K562 (cell line): ENCODE measurements at regions not wholly inside any gene's neighbourhood (a gene's known extent, or its start where the extent isn't known, plus 50 kb on each side); places are given as distances from the start of the nearest gene placed in this dataset.

Experiments
- ATAC-seq: fragments of 200-7000 bp; cut with Tn5 transposase; 3 replicates; pipeline ENCODE4 v1.9.1; 2020; ENCODE audit warnings: moderate library complexity
- BruUV-seq: library from RNA; stranded (reverse); fragments of 400-500 nt; replicated peaks from 2 replicates; lab custom pipeline; 2021; lab: Mats Ljungman, UMichigan
- CTCF ChIA-PET: fragments of 300-600 bp; formaldehyde crosslinking; extraction: SDS; loops from one replicate; lab custom pipeline; 2021; ENCODE audit warnings: low intra/inter-chr PET ratio; lab: Yijun Ruan, JAX
- POLR2A ChIA-PET: fragments of 300-600, 350-650 bp; sonication (Branson Sonifier 250); formaldehyde crosslinking; extraction: SDS; loops from one replicate; lab custom pipeline; 2021; ENCODE audit warnings: antibody characterized with exemption, inconsistent platforms; lab: Yijun Ruan, JAX
- DNase-seq, 4 experiments: peaks; one replicate each; pipeline versions ENCODE4 v3.0.0 to v3.0.0-alpha.2; 2011 to 2018; ENCODE audit warnings: low spot score in 3 of 4, mixed read lengths in 3 of 4; ENCODE audit errors: extremely low read depth in 1 of 4
- FAIRE-seq: peaks from 2 replicates; lab custom pipeline; 2011; peaks lifted over from hg19 to GRCh38; lab: Jason Lieb, UNC
- H2AFZ ChIP-seq: 2 replicates; pipeline ENCODE4 v1.6.0; 2011; ENCODE audit warnings: low read depth, low read length, control low read depth, inconsistent platforms
- H3K27ac ChIP-seq: fragments of 200-600 bp; 3 replicates; pipeline ENCODE4 v1.8.0; 2011; ENCODE audit warnings: low read depth, mild to moderate bottlenecking, control low read depth, inconsistent platforms, low read length, moderate library complexity, mixed read lengths; ENCODE audit errors: extremely low read depth
- H3K27me3 ChIP-seq, 2 experiments: fragments of 300-600 bp in 1 of 2; 2 replicates in 1 of 2; 3 replicates in 1 of 2; pipeline versions ENCODE4 v1.6.0 to v1.8.0; 2011; ENCODE audit warnings: inconsistent platforms in 2 of 2, low read length in 2 of 2, mild to moderate bottlenecking in 1 of 2, mixed read lengths in 1 of 2, moderate library complexity in 1 of 2; ENCODE audit not compliant: control insufficient read depth in 2 of 2, insufficient read depth in 2 of 2
- H3K36me3 ChIP-seq: fragments of 300-600 bp; 3 replicates; pipeline ENCODE4 v1.8.0; 2011; ENCODE audit warnings: mild to moderate bottlenecking, low read length, inconsistent platforms; ENCODE audit not compliant: control insufficient read depth, insufficient read depth
- H3K4me1 ChIP-seq, 2 experiments: fragments of 200-600 bp in 1 of 2; replicated peaks in 1 of 2; 2 replicates in 1 of 2; 3 replicates in 1 of 2; pipeline versions ENCODE4 v1.5.1 to v1.8.0; 2011; ENCODE audit warnings: inconsistent platforms in 2 of 2, low read length in 2 of 2, mild to moderate bottlenecking in 1 of 2, mixed read lengths in 1 of 2, moderate library complexity in 1 of 2; ENCODE audit not compliant: control insufficient read depth in 2 of 2, insufficient read depth in 2 of 2
- H3K4me2 ChIP-seq: 2 replicates; pipeline ENCODE4 v1.6.1; 2011; ENCODE audit warnings: low read length, control low read depth, inconsistent platforms, mixed read lengths; ENCODE audit not compliant: insufficient read depth
- H3K4me3 ChIP-seq: fragments of 200-600 bp; sonication (generic), shearing (Covaris generic); 2 replicates; pipeline ENCODE4 v1.5.1; 2016; ENCODE audit warnings: control low read depth, inconsistent platforms
- H3K79me2 ChIP-seq: fragments of 200-600 bp; 3 replicates; pipeline ENCODE4 v1.8.0; 2011; ENCODE audit warnings: low read length, inconsistent platforms; ENCODE audit not compliant: control insufficient read depth, insufficient read depth
- H3K9ac ChIP-seq, 2 experiments: 2 replicates each; pipeline versions ENCODE4 v1.6.0 to v1.6.1; 2011; ENCODE audit warnings: low read depth in 2 of 2, low read length in 2 of 2, control low read depth in 1 of 2, inconsistent platforms in 1 of 2, mild to moderate bottlenecking in 1 of 2, mixed read lengths in 1 of 2; ENCODE audit not compliant: insufficient read depth in 1 of 2
- H3K9me1 ChIP-seq: one replicate; pipeline ENCODE4 v1.6.0; 2011; ENCODE audit warnings: inconsistent platforms, mild to moderate bottlenecking, low read length, moderate library complexity; ENCODE audit not compliant: control insufficient read depth, insufficient read depth
- H3K9me3 ChIP-seq: replicated peaks from 2 replicates; pipeline ENCODE4 v1.5.1; 2011; ENCODE audit warnings: low read depth, low read length, inconsistent platforms; ENCODE audit not compliant: control insufficient read depth, insufficient read depth
- H4K20me1 ChIP-seq: replicated peaks from 2 replicates; pipeline ENCODE4 v1.6.1; 2011; ENCODE audit warnings: low read length, inconsistent platforms, mixed read lengths; ENCODE audit not compliant: control insufficient read depth, insufficient read depth
- ATF6 ChIP-seq: sonication (generic); formaldehyde crosslinking; IDR thresholded peaks from 2 replicates; pipeline ENCODE4 v1.4.0; 2020; ENCODE audit warnings: mild to moderate bottlenecking, missing genetic modification reagents
- DMBX1 ChIP-seq: fragments of 250-450 bp; sonication (Bioruptor Pico); IDR thresholded peaks from 2 replicates; pipeline ENCODE4 v1.8.0; 2022; ENCODE audit warnings: inconsistent platforms, mild to moderate bottlenecking, moderate library complexity, borderline replicate concordance
- DNMT1 ChIP-seq: fragments of 450-650 bp; IDR thresholded peaks from 2 replicates; pipeline ENCODE4 v1.6.1; 2016; ENCODE audit warnings: antibody characterized with exemption, mild to moderate bottlenecking
- E4F1 ChIP-seq: fragments of 250-450 bp; sonication (Bioruptor Pico); IDR thresholded peaks from 2 replicates; pipeline ENCODE4 v1.5.0; 2021; ENCODE audit warnings: mild to moderate bottlenecking, borderline replicate concordance
- HNRNPH1 ChIP-seq: fragments of 200-400 bp; formaldehyde crosslinking; optimal IDR thresholded peaks from 2 replicates; pipeline ENCODE3; 2017; ENCODE audit warnings: low read depth, mild to moderate bottlenecking, low read length, moderate library complexity
- NBN ChIP-seq: fragments of 450-650 bp; IDR thresholded peaks from 2 replicates; pipeline ENCODE4 v1.6.1; 2016; ENCODE audit warnings: low read depth, mild to moderate bottlenecking
- PYGO2 ChIP-seq: fragments of 450-650 bp; IDR thresholded peaks from 2 replicates; pipeline ENCODE4 v1.6.1; 2016; ENCODE audit warnings: mild to moderate bottlenecking, missing genetic modification characterization, moderate library complexity, missing compliant biosample characterization
- SMARCA5 ChIP-seq: fragments of 450-650 bp; IDR thresholded peaks from 2 replicates; pipeline ENCODE4 v1.6.1; 2016
- TBP ChIP-seq: optimal IDR thresholded peaks from 2 replicates; pipeline ENCODE3; 2011; ENCODE audit warnings: low read depth, low read length, improper control_type of control experiment
- ZNF445 ChIP-seq: fragments of 250-450 bp; sonication (Bioruptor Pico); IDR thresholded peaks from 2 replicates; pipeline ENCODE4 v1.4.0; 2020; ENCODE audit warnings: low read depth, mild to moderate bottlenecking, moderate library complexity
- WGBS: fragments of 100-300 bp; shearing (Covaris generic); methylation state at CpG from one replicate; pipeline ENCODE4 v1.1.6; 2016; ENCODE audit warnings: low coverage, mixed read lengths; ENCODE audit not compliant: insufficient coverage; ENCODE audit errors: missing lambda C conversion rate; 5-methylcytosine and 5-hydroxymethylcytosine counted together
- in situ Hi-C: fragments of 300-500 bp; cut with MboI; formaldehyde crosslinking; loops from 4 replicates; pipeline ENCODE4 v1.15.0; 2018; ENCODE audit warnings: inconsistent platforms, mixed read lengths
- intact Hi-C: fragments of 100-400 bp; cut with micrococcal nuclease; formaldehyde crosslinking; loops from 2 replicates; pipeline ENCODE4 v1.14.2; 2022
- TF ChIP-seq, protein P1 (sequence below): fragments of 250-450 bp; sonication (Bioruptor Pico); IDR thresholded peaks from 2 replicates; pipeline ENCODE4 v1.8.0; 2021; ENCODE audit warnings: borderline replicate concordance, mild to moderate bottlenecking, moderate library complexity; ENCODE audit not compliant: poor library complexity, severe bottlenecking

GRCh38 chr7:31440511-31440910 is 73.4 kb upstream of the ITPRID1 start:
- CTCF ChIA-PET = no interaction called here
- WGBS = 0% methylated on average over 3 of the region's 3 CpGs
- BruUV-seq = no TSS peak
- Histone ChIP-seq H4K20me1 (no peaks in the 10 kb centered on the region), H3K9ac (no peak overlapping the region), H3K4me1 (no peaks in the 10 kb centered on the region), H2AFZ (no peak overlapping the region), H3K4me2 (no peak overlapping the region), H3K9me1 (no peaks in the 10 kb centered on the region)
- in situ Hi-C loops = no loop called here
- no peak for ATAC-seq
- TF ChIP-seq, protein P1, sequence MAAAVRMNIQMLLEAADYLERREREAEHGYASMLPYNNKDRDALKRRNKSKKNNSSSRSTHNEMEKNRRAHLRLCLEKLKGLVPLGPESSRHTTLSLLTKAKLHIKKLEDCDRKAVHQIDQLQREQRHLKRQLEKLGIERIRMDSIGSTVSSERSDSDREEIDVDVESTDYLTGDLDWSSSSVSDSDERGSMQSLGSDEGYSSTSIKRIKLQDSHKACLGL (CRISPR knock-in tag) = no peak
- TF ChIP-seq ZNF445 (CRISPR knock-in tag) = no peak
- no peak for TF ChIP-seq PYGO2
- no peak for TF ChIP-seq DMBX1 (CRISPR knock-in tag)
- no peak for TF ChIP-seq TBP
- no peak for TF ChIP-seq NBN
- no peak for TF ChIP-seq HNRNPH1
- TF ChIP-seq E4F1 (CRISPR knock-in tag) = no peak
- TF ChIP-seq SMARCA5 = no peak
- TF ChIP-seq ATF6 (CRISPR knock-in tag) = no peak
- TF ChIP-seq DNMT1 = no peak
- TF ChIP-seq, all 486 proteins: peak for 0
- intact Hi-C loops = loop anchor here (10.0 kb wide), 1 partner anchor 764 kb away; no protein-coding TSS in a partner anchor
- Histone ChIP-seq H3K9me3 (no peaks in the 10 kb centered on the region), H3K79me2 (no peaks in the 10 kb centered on the region), H3K4me3 (no peak overlapping the region), H3K36me3 (no peaks in the 10 kb centered on the region), H3K27me3 (no peaks in the 10 kb centered on the region), H3K27ac (no peak overlapping the region)
- POLR2A ChIA-PET = no interaction called here
- FAIRE-seq (no peak), DNase-seq (no peak)
